ENCODE measurements at regions not wholly inside any gene's neighbourhood (a gene's known extent, or its start where the extent isn't known, plus 50 kb on each side); places are given as distances from the start of the nearest gene placed in this dataset.

DNA sequence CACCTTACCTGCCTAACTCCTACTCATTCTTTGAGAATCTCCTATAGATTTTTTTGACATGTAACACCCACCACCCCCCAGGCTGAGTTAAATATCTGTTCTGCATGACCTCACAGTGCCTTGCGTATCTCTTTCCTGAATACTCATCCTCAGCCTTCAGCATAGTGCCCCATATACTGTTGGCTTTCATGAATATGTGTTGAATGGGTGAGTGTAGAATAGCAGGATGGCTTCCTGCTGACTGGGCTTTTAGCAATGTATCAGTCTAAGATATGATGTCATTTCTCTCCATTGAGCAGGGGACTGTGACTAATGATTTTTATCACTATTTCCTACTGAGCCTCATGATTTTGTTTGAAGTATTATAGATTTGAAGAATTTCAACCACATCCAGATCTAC is 361.6 kb upstream of the MARCKS start:
- CTCF ChIA-PET, result no interaction called here

GRCh38 chr6:113496166-113496565 is 361.0 kb upstream of the MARCKS start:
- H3K27me3 Mint-ChIP-seq, result no peaks in the 10 kb centered on the region
- H3K9me3 Mint-ChIP-seq, result no peaks in the 10 kb centered on the region
- no peaks in the 10 kb centered on the region for H3K36me3 Mint-ChIP-seq (ENCODE audit: low read depth)
- ChIA-PET CTCF (no interaction called here), POLR2A (no interaction called here)
- no peaks in the 10 kb centered on the region for H3K4me1 Mint-ChIP-seq
- no peak overlapping the region for H3K27ac Mint-ChIP-seq
- H3K4me3 Mint-ChIP-seq, result no peak overlapping the region
- DNase-seq, result no peak

More for the DNA sequence above, 361.6 kb upstream of the MARCKS start:
- Mint-ChIP-seq H3K27ac (no peak overlapping the region), H3K9me3 (no peaks in the 10 kb centered on the region), H3K27me3 (no peaks in the 10 kb centered on the region), H3K4me1 (no peaks in the 10 kb centered on the region), H3K4me3 (no peak overlapping the region), H3K36me3 (ENCODE audit: low read depth) (no peaks in the 10 kb centered on the region)
- POLR2A ChIA-PET, result no interaction called here
- DNase-seq, result no peak

- CTCF ChIA-PET, result no interaction called here
- POLR2A ChIA-PET, result no interaction called here
- H3K4me3 Mint-ChIP-seq, result no peak overlapping the region
These were observed 356.9 kb upstream of the MARCKS start for GRCh38 chr6:113500221-113500620.

DNA sequence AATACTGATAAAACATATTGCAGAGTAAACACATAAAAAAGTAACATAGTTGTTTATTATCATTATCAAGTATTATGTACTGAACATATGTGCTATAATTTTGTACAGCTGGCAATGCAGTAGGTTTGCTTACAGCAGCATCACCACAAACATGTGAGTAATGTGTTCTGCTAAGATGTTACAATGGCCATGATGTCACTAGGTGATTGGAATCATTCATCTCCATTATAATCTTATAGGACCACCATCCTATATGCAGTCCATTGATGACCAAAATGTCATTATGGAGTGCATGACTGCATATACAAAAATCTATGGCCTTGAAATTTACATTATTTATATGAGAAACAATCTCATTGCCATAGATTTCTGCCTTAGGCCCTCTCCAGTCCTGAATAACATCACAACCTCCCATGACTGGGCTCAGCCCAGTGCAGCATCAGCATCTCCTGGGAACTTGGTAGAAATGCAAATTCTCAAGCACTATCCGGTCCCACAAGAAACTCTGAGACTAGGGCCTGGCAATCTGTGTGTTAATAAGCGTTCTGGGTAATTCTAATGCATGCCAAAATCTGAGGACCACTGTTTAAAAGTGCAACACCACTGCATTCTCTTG is 352.0 kb upstream of the MARCKS start:
- CTCF ChIA-PET, result no interaction called here
- Mint-ChIP-seq H3K36me3 (ENCODE audit: low read depth) (no peaks in the 10 kb centered on the region), H3K27ac (no peak overlapping the region), H3K4me3 (no peak overlapping the region), H3K4me1 (no peaks in the 10 kb centered on the region), H3K27me3 (no peaks in the 10 kb centered on the region), H3K9me3 (no peaks in the 10 kb centered on the region)
- POLR2A ChIA-PET, result no interaction called here
- no peak for DNase-seq

More at GRCh38 chr6:113500221-113500620, 356.9 kb upstream of the MARCKS start:
- H3K36me3 Mint-ChIP-seq (ENCODE audit: low read depth), result no peaks in the 10 kb centered on the region
- no peaks in the 10 kb centered on the region for H3K4me1 Mint-ChIP-seq
- H3K9me3 Mint-ChIP-seq, result no peaks in the 10 kb centered on the region
- H3K27me3 Mint-ChIP-seq, result no peaks in the 10 kb centered on the region
- DNase-seq, result no peak
- no peak overlapping the region for H3K27ac Mint-ChIP-seq

GRCh38 chr6:113508249-113508648 is 348.9 kb upstream of the MARCKS start:
- Mint-ChIP-seq H3K27ac (no peak overlapping the region), H3K4me3 (no peak overlapping the region), H3K36me3 (ENCODE audit: low read depth) (no peaks in the 10 kb centered on the region), H3K9me3 (no peaks in the 10 kb centered on the region), H3K27me3 (no peaks in the 10 kb centered on the region), H3K4me1 (no peaks in the 10 kb centered on the region)
- DNase-seq, result no peak
- CTCF ChIA-PET, result no interaction called here
- POLR2A ChIA-PET, result no interaction called here

- ChIA-PET CTCF (no interaction called here), POLR2A (no interaction called here)
- no peak for DNase-seq
- no peaks in the 10 kb centered on the region for H3K9me3 Mint-ChIP-seq
- H3K4me1 Mint-ChIP-seq, result no peaks in the 10 kb centered on the region
- no peak overlapping the region for H3K4me3 Mint-ChIP-seq
- H3K27ac Mint-ChIP-seq, result no peak overlapping the region
- no peaks in the 10 kb centered on the region for H3K36me3 Mint-ChIP-seq (ENCODE audit: low read depth)
- no peaks in the 10 kb centered on the region for H3K27me3 Mint-ChIP-seq
These were observed 346.0 kb upstream of the MARCKS start for GRCh38 chr6:113511100-113511499.

DNA sequence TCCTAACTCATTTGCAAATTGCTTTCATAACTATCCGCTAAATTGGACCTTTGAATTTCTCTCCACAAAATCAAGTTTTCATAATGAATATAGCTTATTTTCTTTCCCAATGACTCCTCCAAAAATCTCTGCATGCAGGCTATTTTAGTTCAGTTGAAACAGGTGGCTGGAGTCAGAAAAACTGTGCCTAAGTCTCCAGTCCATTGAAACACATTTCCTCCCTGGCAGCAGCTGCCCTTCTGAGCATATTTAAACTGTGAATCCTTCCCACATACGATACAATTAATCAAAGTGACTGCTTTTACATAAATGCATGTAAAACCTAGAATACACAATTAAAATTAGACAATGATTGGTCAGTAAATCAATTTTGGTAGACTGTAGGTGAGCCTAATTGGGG is 344.6 kb upstream of the MARCKS start:
- Mint-ChIP-seq H3K9me3 (no peaks in the 10 kb centered on the region), H3K4me1 (no peaks in the 10 kb centered on the region), H3K27ac (no peak overlapping the region), H3K27me3 (no peaks in the 10 kb centered on the region), H3K36me3 (ENCODE audit: low read depth) (no peaks in the 10 kb centered on the region), H3K4me3 (no peak overlapping the region)
- ChIA-PET POLR2A (no interaction called here), CTCF (no interaction called here)
- no peak for DNase-seq

DNA sequence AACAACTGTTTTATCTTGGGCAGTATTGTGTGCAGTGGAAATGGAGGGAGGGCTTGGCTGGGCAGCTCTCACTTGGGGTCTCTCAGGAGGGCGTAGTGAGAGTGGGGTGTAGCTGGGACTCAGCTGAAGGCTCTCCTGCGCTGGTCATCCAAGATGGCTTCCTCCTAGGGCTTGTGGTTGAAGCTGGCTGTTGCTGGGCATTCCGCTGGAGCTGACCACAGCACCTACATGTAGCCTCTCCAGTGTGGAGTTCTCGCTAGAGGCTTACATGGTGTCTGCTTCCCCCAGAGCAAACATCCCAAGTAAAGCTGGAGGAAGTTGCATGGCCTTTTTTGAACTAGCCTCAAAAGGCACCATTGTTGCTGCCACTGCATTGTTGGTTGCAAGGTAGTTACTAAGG is 344.1 kb upstream of the MARCKS start:
- Mint-ChIP-seq H3K4me1 (no peaks in the 10 kb centered on the region), H3K27me3 (no peaks in the 10 kb centered on the region), H3K27ac (no peak overlapping the region), H3K9me3 (no peaks in the 10 kb centered on the region), H3K4me3 (no peak overlapping the region), H3K36me3 (ENCODE audit: low read depth) (no peaks in the 10 kb centered on the region)
- ChIA-PET POLR2A (no interaction called here), CTCF (no interaction called here)
- DNase-seq, result no peak

GRCh38 chr6:113522376-113522775 is 334.8 kb upstream of the MARCKS start:
- no peak for DNase-seq
- ChIA-PET CTCF (no interaction called here), POLR2A (no interaction called here)
- no peak overlapping the region for H3K4me3 Mint-ChIP-seq
- H3K36me3 Mint-ChIP-seq (ENCODE audit: low read depth), result no peaks in the 10 kb centered on the region
- H3K27ac Mint-ChIP-seq, result no peak overlapping the region
- no peaks in the 10 kb centered on the region for H3K9me3 Mint-ChIP-seq
- H3K4me1 Mint-ChIP-seq, result no peaks in the 10 kb centered on the region
- H3K27me3 Mint-ChIP-seq, result no peaks in the 10 kb centered on the region

DNA sequence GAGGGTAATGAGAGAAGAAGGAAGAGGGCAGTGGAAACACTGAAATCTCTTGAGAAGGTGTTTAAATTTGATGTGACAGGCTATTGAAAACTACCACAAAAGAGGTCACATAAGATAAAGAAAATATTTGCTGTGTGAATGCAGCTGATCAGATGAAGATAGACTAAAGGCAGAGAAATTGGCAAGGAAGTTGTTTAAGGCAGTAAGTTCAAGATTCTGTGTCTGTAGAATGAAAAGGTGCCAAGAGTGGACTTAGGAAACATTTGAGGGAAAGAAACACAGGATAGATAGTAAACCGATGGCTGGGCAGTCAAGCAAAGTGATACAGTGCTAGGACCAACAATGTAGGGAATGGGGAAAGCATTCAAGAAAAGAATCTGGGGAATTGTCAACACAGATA is 332.3 kb upstream of the MARCKS start:
- no peak overlapping the region for H3K4me3 Mint-ChIP-seq
- H3K36me3 Mint-ChIP-seq (ENCODE audit: low read depth), result no peaks in the 10 kb centered on the region
- ChIA-PET CTCF (interaction anchor here (1.1 kb wide), 1 partner anchor 10 kb away, joined by 3 read pairs; no protein-coding TSS in a partner anchor), POLR2A (no interaction called here)
- no peaks in the 10 kb centered on the region for H3K27me3 Mint-ChIP-seq
- no peaks in the 10 kb centered on the region for H3K4me1 Mint-ChIP-seq
- H3K9me3 Mint-ChIP-seq, result no peaks in the 10 kb centered on the region
- no peak overlapping the region for H3K27ac Mint-ChIP-seq
- no peak for DNase-seq

DNA sequence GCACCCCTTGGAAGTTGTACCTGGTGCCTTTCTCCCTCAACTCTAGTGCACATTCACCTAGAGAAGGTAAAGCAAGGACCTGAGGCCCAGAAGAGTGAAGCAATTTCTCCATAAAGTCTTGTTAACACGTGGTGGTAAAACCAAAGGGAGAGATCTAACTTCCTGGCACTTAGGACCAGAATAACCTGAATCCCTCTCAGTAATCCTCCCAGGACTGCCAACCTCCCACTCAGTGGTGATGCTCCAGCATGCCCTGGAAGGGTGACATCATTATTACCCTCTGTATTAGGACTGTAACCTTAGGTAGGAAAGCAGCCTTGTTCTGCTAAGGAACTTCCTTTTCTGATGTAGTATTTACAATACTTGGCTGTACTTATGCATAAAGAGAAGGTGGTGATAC is 330.6 kb upstream of the MARCKS start:
- Mint-ChIP-seq H3K9me3 (no peaks in the 10 kb centered on the region), H3K27me3 (no peaks in the 10 kb centered on the region), H3K4me3 (no peak overlapping the region), H3K36me3 (ENCODE audit: low read depth) (no peaks in the 10 kb centered on the region), H3K4me1 (no peaks in the 10 kb centered on the region), H3K27ac (no peak overlapping the region)
- CTCF ChIA-PET, result no interaction called here
- DNase-seq, result no peak
- POLR2A ChIA-PET, result no interaction called here

DNA sequence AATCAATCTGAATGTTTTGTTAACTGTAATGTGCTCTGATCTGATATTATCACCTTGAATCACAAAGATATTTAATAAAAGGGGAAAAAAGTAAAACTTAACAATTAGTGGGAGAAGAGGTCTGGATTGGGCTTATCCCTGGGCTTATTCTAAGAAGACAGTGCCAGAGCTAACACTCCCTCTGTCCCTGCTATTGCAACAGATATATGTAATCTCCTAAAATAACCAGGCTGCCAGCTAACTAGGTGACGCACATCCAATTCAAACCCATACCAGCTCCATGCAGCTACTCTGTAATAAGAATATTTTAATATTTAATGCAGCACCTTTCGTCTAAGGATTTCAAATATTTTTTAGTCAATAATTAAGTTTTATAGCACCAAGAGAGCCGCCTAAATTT is 330.1 kb upstream of the MARCKS start:
- Mint-ChIP-seq H3K9me3 (no peaks in the 10 kb centered on the region), H3K27me3 (no peaks in the 10 kb centered on the region), H3K27ac (no peak overlapping the region), H3K4me1 (no peaks in the 10 kb centered on the region), H3K4me3 (no peak overlapping the region), H3K36me3 (ENCODE audit: low read depth) (no peaks in the 10 kb centered on the region)
- no peak for DNase-seq
- POLR2A ChIA-PET, result no interaction called here
- CTCF ChIA-PET, result no interaction called here

DNA sequence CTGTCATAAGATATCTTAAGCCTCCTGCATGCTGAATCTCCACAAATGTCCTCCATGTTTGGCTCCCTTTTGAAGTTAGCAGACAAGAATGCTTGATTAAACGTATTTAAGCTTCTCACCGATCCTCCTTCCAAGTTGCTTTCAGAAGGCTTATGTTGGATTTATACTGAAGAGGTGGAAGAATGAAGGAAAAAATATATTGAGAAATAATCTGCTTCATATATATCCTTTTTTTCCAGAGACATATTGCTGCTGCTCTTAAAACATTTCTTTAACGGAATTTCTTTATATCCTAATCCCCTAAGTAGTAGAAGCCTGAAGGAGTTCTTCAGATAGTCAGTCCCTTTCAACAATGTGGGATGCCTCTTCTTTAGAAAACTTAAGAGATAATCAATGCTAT is 329.0 kb upstream of the MARCKS start:
- no peak overlapping the region for H3K4me3 Mint-ChIP-seq
- no peak for DNase-seq
- no peaks in the 10 kb centered on the region for H3K9me3 Mint-ChIP-seq
- CTCF ChIA-PET, result no interaction called here
- POLR2A ChIA-PET, result no interaction called here
- no peaks in the 10 kb centered on the region for H3K36me3 Mint-ChIP-seq (ENCODE audit: low read depth)
- no peak overlapping the region for H3K27ac Mint-ChIP-seq
- no peaks in the 10 kb centered on the region for H3K27me3 Mint-ChIP-seq
- H3K4me1 Mint-ChIP-seq, result no peaks in the 10 kb centered on the region

DNA sequence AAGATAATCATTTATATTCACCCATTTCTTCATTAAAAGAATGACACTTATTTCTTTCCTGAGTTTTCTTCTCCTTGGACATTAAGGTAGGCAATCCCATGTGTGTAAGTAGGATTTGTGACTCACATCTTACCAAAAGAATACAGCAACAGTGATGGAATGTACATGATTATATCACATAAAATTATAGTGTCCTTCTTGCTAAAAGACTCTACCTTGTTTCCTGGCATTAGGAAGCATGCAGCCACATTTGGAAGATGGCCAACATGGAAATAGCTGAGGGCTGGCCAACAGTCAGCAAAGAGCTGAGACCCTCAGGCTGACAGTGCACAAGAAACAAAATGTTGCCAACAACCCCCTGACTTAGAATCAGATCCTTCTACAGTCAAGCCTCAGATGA is 327.9 kb upstream of the MARCKS start:
- CTCF ChIA-PET, result no interaction called here
- H3K4me3 Mint-ChIP-seq, result no peak overlapping the region

More for the DNA sequence above, 327.9 kb upstream of the MARCKS start:
- Mint-ChIP-seq H3K27me3 (no peaks in the 10 kb centered on the region), H3K9me3 (no peaks in the 10 kb centered on the region), H3K27ac (no peak overlapping the region), H3K4me1 (no peaks in the 10 kb centered on the region), H3K36me3 (ENCODE audit: low read depth) (no peaks in the 10 kb centered on the region)
- DNase-seq, result no peak
- POLR2A ChIA-PET, result no interaction called here
